GM12878 (cell line): ENCODE measurements at regions not wholly inside any gene's neighbourhood (a gene's known extent, or its start where the extent isn't known, plus 50 kb on each side); places are given as distances from the start of the nearest gene placed in this dataset.

ENCODE experiments used
- CREB1 ChIP-seq: IDR thresholded peaks from 2 replicates; pipeline ENCODE4 v1.6.1; 2012; ENCODE audit warnings: low read depth, mild to moderate bottlenecking, inconsistent platforms
- EP300 ChIP-seq, 2 experiments: fragments of 150-350 bp in 1 of 2; IDR thresholded peaks; 2 replicates each; pipeline ENCODE4 v1.6.1; 2011 to 2012; ENCODE audit warnings: low read depth in 2 of 2, low read length in 2 of 2, borderline replicate concordance in 1 of 2, improper control_type of control experiment in 1 of 2, inconsistent platforms in 1 of 2; ENCODE audit not compliant: control insufficient read depth in 1 of 2
- FOS ChIP-seq: IDR thresholded peaks from 3 replicates; pipeline ENCODE4 v1.6.1; 2011; ENCODE audit warnings: borderline replicate concordance; ENCODE audit not compliant: insufficient read length; ENCODE audit errors: extremely low read depth
- MTA3 ChIP-seq: IDR thresholded peaks from 2 replicates; pipeline ENCODE4 v1.6.1; 2012; ENCODE audit warnings: low read length, inconsistent platforms, borderline replicate concordance
- MXI1 ChIP-seq: fragments of 150-350 bp; IDR thresholded peaks from 2 replicates; pipeline ENCODE4 v1.6.1; 2011; ENCODE audit warnings: low read depth, mild to moderate bottlenecking, inconsistent platforms, low read length, improper control_type of control experiment
- POLR2AphosphoS5 ChIP-seq: IDR thresholded peaks from 2 replicates; pipeline ENCODE4 v1.6.1; 2011; ENCODE audit warnings: mild to moderate bottlenecking, low read length, inconsistent platforms
- STAT1 ChIP-seq: fragments of 450-650 bp; conservative IDR thresholded peaks from 2 replicates; pipeline ENCODE4 v1.6.1; 2014; ENCODE audit warnings: antibody characterized with exemption, mild to moderate bottlenecking
- TAF1 ChIP-seq: IDR thresholded peaks from 2 replicates; pipeline ENCODE4 v1.6.1; 2011; ENCODE audit warnings: mild to moderate bottlenecking, low read depth, low read length, borderline replicate concordance
- TF ChIP-seq, protein P1 (sequence below), 3 experiments: IDR thresholded peaks in 2 of 3; conservative IDR thresholded peaks in 1 of 3; 2 replicates each; pipeline ENCODE4 v1.5.1; 2011; ENCODE audit warnings: low read depth in 3 of 3, low read length in 3 of 3, mild to moderate bottlenecking in 3 of 3, control low read depth in 2 of 3, moderate library complexity in 2 of 3, inconsistent platforms in 1 of 3, mixed read lengths in 1 of 3; ENCODE audit not compliant: control insufficient read depth in 2 of 3, insufficient read depth in 1 of 3; ENCODE audit errors: extremely low read depth in 1 of 3
- TF ChIP-seq, protein P2 (sequence below): IDR thresholded peaks from 2 replicates; pipeline ENCODE4 v1.6.1; 2012; ENCODE audit warnings: mild to moderate bottlenecking, low read depth, low read length

DNA sequence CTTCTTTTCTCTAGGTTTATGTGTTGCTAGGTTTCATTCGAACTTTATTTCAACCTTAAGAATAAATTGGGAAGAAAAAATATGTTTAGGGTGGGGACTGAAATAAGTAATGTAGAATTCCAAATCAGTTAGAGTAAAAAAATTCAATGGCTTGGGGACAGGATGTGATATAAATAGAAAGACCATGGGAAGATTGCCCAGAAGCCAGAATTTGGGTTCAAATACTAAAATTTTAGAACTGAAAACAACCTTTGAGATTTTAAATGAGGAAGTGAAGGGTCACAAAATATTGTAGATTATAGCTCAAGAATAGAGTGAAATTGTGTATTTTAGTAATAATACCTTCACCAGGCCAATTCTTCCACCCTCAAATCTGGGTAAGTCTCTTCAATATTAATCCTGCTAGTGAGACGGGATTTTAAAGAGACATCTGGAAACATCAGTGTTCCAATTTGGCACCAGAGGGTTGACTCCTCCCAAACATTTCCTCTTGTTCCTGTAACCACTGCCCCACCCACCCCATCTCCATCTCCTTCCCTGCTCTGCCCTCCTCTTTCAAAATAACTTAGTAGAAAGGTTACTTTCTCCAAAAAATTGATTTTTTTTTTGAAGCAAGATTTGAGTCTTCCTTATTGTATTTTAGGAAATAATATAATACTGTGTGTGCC is 51.3 kb upstream of the FAM3C start:
- TF ChIP-seq POLR2AphosphoS5 (no peak), MTA3 (no peak), MXI1 (no peak), FOS (no peak), TAF1 (no peak), CREB1 (no peak), STAT1 (no peak), EP300 (IDR thresholded peaks at IDR 0.05; ENCODE audit: borderline replicate concordance in 1 of 2, control insufficient read depth in 1 of 2, low read depth in 2 of 2, low read length in 2 of 2) (no peak)
- TF ChIP-seq, protein P1, sequence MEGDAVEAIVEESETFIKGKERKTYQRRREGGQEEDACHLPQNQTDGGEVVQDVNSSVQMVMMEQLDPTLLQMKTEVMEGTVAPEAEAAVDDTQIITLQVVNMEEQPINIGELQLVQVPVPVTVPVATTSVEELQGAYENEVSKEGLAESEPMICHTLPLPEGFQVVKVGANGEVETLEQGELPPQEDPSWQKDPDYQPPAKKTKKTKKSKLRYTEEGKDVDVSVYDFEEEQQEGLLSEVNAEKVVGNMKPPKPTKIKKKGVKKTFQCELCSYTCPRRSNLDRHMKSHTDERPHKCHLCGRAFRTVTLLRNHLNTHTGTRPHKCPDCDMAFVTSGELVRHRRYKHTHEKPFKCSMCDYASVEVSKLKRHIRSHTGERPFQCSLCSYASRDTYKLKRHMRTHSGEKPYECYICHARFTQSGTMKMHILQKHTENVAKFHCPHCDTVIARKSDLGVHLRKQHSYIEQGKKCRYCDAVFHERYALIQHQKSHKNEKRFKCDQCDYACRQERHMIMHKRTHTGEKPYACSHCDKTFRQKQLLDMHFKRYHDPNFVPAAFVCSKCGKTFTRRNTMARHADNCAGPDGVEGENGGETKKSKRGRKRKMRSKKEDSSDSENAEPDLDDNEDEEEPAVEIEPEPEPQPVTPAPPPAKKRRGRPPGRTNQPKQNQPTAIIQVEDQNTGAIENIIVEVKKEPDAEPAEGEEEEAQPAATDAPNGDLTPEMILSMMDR (IDR thresholded peaks at IDR 0.05 in 2 of 3, conservative IDR thresholded peaks at IDR 0.05 in 1 of 3; ENCODE audit: control insufficient read depth in 2 of 3, extremely low read depth in 1 of 3, insufficient read depth in 1 of 3, low read depth in 3 of 3, low read length in 3 of 3), result no peak
- TF ChIP-seq, protein P2, sequence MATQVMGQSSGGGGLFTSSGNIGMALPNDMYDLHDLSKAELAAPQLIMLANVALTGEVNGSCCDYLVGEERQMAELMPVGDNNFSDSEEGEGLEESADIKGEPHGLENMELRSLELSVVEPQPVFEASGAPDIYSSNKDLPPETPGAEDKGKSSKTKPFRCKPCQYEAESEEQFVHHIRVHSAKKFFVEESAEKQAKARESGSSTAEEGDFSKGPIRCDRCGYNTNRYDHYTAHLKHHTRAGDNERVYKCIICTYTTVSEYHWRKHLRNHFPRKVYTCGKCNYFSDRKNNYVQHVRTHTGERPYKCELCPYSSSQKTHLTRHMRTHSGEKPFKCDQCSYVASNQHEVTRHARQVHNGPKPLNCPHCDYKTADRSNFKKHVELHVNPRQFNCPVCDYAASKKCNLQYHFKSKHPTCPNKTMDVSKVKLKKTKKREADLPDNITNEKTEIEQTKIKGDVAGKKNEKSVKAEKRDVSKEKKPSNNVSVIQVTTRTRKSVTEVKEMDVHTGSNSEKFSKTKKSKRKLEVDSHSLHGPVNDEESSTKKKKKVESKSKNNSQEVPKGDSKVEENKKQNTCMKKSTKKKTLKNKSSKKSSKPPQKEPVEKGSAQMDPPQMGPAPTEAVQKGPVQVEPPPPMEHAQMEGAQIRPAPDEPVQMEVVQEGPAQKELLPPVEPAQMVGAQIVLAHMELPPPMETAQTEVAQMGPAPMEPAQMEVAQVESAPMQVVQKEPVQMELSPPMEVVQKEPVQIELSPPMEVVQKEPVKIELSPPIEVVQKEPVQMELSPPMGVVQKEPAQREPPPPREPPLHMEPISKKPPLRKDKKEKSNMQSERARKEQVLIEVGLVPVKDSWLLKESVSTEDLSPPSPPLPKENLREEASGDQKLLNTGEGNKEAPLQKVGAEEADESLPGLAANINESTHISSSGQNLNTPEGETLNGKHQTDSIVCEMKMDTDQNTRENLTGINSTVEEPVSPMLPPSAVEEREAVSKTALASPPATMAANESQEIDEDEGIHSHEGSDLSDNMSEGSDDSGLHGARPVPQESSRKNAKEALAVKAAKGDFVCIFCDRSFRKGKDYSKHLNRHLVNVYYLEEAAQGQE, result no peak
